HG03571 (cell line): ENCODE measurements at regions not wholly inside any gene's neighbourhood (a gene's known extent, or its start where the extent isn't known, plus 50 kb on each side); places are given as distances from the start of the nearest gene placed in this dataset.

ENCODE experiments used
- ATAC-seq: cut with Tn5 transposase; IDR thresholded peaks from one replicate; pipeline ENCODE4 v1.9.1; 2021; ENCODE audit not compliant: unreplicated experiment

DNA sequence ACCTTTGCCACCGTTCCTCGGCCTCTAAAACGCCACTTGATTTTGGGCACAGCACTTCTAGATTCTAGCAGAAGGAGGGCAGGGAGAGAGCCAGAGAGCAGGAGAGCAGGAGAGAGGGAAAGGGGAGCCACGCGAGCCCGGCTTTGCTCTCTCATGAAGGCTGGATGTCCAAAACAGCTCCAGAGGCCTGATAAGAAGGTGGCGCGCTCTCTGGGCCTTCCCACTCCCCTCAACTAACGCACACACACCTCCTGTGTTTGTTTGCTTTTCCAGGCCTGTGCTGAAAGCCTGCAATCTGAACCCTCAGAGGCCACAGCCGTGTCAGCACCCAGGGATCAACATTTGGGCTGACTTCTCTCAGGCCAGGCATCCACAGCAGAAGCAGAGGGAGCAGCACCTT, 184.8 kb upstream of the SOX11 start:
- no peak for ATAC-seq

DNA sequence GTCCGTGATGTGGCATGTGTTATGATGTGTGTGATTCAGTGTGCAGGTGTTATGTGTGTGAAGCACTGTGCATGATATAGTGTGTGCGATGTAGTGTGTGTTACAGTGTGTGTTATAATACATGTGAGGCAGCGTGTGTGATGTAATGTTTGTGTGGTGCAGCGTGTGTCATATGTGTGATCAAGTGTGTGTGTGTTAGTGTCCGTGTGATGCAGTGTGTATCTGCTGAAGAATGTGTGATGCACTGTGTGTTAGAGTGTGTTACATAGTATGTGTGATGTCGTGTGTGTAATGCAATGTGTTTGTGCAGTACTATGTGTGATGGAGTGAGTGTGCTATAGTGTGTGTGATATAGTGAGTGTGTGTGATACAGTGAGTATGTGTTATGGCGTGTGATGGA, 182.8 kb upstream of the SOX11 start:
- no peak for ATAC-seq

DNA sequence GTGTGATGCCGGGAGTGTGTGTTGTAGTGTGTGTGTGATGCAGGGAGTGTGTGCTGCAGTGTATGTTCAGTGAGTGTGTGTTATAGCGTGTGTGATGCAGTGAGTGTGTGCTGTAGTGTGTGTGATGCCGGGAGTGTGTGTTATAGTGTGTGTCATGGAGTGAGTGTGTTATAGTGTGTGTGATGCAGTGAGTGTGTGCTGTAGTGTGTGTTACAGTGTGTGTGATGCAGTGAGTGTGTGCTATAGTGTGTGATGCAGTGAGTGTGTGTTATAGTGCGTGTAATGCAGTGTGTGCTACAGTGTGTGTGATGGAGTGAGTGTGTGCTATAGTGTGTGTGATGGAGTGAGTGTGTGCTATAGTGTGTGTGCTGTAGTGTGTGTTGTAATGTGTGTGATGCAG, 182.1 kb upstream of the SOX11 start:
- ATAC-seq = no peak

DNA sequence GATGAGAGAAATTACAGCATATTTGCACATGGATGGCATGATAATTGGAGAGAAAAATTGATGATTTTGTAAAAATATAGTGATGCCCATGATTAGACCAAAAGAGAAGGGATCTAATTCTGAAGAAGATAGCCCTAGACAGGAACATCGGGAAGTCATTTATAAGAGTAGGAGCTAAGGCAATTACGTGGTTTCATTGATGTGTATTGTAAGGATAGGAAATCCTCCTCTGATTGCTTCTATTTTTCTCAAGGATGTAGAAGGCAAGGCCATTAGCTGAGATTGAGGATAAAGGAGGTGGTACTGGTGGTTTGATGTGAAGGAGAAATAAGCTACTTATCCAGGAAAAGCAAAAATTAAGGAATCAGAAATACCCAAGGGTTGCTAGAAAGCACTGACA, 176.5 kb upstream of the SOX11 start:
- ATAC-seq = no peak

DNA sequence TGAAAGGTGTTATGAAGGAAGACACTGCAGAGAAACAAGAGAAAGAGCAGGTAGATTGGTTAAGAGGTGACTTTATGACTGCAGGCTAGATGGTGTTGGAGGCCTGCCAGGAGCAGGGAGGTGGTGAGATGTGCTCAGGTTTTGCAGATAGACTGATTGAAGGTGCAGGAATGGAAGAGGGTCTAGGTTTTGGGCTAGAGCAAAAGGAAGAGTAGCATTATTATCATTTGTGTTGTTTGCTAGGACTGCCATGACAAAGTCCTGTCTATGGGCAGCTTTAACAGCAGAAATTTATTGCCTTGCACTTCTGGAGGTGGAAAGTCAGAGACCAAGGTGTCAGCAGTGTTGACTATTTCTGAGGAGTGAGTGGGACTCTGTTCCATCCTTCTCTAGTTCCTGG, 172.9 kb upstream of the SOX11 start:
- no peak for ATAC-seq

DNA sequence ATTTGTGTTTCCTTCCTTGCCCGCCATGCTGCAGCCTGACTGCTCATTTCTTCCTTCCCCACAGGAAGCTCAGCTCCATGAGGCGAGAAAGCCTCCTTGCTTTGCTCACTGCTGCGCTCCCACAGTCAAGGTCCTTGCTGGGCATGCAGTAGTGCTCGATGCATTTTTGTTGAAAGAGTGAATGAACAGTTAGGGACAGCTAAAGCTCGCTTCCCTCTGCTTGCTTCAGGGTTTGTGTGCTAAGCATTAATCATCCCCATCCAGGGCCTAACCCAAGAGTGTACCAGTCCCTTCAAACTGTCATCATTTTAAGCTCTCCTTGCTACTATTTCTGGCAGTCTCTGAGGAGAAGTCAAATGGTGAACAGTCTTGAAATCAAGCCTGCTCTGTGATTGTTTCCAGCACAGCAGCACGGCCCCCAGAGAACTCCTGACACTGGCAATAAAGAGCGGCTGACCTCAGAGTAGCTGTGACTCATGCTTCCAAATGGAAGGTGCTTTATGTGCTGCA, 171.7 kb upstream of the SOX11 start:
- ATAC-seq = no peak

DNA sequence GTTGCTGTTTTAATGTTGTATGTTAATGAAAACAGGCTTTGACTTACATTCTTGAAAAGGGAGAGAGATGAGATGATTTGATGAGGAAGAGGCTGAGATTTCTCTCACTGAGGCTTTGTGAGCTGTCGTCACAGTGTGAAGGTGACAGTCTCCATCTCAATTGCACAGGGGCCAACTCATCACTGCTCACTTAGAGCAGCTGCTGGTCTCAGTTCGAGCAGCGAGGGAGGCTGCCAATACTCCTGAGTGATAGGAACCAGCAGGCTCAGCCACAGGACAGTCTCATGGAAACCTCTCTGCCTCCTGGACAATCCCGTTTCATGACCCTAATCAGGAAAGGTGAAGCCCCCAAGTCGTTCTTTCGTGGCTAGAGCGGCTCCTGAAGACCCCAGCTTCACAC, 170.7 kb upstream of the SOX11 start:
- no peak for ATAC-seq

DNA sequence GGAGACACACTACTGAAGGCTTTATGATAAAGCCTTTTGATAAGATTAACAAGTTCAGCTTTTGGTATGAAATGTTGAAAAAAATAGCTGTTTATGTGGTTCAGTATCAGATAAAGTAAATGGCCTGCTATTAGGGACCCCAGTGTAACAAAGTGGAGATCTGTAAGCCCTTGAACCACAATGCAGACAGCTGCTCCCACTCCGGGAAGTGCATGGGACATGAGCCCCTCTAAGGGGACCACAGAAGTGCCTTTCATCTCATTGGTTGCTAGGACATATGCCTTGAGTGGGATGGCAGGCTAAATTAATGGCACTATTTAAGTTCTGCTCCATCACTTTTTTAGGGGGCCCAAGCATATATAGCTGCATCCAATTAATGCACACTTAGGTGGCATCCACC, 167.6 kb upstream of the SOX11 start:
- no peak for ATAC-seq

DNA sequence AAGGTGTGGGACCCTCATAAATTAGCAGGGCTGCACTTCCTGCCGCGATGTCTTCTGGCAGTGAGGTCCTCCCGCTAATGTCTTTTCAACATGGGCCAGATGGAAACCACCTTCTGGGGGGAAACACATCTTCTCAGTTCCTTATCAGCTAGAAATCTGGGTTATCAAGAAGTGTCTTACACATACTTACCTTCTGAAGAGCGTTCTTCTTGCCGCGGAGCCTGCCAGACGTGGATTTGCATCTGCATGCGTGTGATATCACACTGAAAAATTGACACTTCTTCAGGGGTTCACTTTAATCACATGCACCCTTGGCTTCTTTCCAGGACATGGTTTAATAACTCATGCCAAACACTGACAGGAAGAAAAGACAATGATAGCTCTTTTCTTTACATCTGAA, 163.5 kb upstream of the SOX11 start:
- no peak for ATAC-seq

DNA sequence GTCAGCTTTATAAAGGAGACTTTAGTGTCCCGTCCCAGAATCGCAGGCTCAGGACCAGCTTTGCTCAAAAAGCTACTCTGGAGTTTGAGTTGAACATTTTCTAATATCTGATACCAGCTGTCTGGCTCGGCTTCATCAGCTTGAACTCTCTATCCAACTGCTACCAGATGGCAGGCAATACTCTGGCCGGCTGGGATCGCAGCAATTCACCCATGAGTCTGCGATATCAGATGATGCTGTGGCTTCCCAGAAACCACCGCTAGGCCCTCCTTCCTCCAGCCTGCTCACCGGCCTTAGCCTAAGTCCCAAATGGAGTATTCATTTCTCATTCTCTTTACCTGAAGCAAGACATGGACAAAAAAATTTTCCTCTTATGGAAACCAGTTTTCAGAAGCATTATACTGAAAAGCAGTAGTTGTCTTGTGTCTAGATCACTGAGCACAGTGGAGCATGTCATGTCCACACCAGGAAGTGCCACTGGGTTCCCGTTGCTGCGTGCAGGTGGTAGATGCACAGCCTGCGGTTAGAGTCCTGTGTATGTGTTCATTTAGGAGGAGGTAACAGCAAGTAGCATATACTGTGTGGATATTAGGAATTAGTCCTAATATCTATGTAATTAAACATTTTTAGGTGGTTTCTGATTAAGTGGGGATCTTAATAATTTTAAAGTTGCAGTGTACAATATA, 162.0 kb upstream of the SOX11 start:
- no peak for ATAC-seq

DNA sequence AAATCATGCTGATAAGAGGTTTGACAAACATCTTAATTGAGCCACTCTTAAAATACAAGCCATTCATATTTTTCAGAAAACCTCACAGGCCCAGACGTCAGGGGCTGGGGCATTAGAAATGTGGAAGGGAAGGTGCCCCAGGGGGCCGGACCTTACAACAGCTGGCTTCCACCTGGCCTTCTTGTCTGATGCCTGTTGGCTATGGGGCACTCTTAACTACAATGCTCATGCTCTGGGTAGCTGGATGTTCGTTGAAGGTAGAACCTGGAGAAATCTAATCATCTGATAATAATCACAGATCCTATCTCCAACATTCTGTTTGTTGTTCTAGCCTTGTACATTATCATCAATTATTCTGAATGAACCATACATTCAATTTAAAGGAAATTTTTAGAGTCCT, 156.9 kb upstream of the SOX11 start:
- no peak for ATAC-seq

DNA sequence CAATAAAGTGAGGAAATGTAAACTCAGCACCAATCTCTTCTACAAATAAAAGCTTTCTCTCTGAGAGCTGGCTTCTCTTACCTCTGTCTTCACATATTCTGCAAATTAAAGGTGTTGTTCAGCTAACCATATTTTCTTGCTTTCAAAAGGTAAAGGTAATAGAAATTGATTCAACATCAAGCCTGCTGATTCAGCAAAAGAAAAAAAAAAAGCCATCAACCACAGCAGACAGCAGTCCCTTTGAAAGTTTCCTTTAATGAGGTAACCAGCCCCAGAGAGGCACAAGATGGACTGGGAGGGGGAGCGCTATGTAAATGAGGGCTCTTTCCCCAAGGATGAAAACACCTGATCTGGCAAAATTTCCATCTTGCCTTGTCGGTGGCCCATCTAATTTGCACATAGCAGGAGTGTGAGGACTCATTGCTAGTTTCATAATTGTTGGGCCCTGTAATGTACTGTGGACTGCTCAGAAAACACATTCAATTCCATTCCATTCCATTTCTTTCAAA, 154.9 kb upstream of the SOX11 start:
- ATAC-seq = no peak

DNA sequence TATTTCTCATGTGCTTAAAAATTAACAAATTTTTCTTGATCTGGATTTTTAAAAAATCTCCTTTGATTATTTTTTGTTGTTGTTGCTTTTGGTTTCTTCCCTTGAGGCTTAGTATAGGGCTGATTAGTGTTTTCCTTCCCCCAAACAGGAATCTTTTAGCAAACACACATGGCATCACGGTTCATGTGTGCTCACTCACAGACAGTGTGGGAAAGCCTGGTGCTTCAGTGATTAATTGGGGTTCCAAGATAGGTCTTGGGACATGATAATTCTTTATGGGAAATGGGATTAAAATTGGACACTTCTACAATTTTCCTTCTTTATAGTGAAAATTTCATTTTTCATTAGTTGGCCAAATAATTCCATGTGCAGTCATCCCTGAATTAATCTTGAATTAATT, 153.9 kb upstream of the SOX11 start:
- ATAC-seq = no peak

DNA sequence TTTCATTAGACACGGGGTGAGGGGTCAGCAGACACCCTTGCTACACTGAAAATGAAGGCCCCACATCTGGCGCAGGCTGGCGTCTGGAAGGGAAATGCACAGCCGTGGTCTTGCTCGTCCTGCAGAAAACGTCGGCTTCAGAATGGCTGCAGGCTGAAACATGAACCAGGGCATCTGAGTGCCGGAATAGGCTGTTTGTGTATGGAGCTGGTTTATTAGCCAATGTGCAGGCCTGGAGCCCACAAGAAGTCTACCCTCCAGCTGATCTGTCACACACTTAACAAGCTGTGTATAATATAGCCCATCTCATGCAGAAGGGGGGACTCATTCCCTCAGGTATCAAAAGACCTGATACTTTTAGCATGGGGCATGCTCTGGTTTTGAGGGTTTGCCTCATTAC, 153.4 kb upstream of the SOX11 start:
- no peak for ATAC-seq

DNA sequence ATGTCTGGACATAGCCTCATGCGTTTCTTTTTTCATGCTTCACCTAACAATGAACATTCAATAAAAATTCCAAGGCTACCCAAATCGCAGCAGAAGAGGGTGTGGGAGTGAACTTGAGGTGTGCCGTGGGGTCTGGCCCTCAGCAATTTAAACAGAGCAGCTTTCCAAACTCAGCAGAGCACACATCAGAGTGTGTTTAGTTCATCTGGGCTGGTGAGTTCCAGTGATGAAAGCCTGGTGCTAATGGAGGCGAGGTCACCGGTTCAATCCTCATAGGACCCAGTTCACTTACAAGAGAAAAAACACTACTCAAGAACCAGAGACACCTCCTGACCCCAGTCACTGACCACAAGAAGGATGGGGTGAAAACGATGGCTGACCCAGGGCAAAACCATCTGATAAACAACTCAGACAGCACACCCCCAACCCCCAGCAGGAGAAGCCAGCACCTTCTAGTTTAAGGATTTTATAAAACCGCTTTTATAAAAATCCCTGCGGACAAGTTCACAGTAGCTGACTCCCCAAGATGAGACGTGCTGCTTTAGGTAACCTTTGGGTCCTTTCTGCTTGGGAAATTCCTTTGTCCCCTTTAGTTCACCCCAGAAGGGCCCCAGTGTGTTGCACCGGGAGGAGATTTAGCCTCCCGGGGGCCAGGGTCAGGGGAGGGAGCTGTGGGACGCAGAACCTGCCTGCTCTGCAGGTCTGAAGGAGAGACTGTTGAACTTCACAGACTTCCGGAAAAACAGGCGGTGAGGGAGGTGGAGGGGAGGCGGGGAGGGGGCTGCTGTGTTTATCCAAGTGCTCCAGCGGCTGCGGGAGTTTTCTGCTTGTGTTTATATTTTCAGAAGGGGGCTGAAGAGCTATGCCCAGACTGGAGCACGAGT, 152.7 kb upstream of the SOX11 start:
- no peak for ATAC-seq

DNA sequence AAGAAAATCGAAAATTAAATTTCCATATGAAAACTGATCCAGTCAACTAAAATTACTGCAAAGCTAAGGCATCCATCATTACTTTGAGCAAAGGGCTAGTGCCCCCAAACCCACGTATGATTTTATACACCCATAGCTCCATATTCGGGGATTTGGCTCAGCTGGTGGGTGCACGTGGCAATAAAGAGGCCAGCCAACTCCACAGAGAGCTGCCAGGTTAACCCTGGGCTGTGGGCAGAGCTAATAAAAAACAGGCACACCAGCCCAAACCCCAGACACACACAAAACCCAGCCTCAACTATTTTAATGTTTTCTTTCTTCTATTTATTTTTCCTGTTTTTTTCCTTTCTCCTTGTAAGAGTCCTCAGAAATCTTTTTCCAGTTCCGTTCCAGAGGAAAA, 151.3 kb upstream of the SOX11 start:
- no peak for ATAC-seq

DNA sequence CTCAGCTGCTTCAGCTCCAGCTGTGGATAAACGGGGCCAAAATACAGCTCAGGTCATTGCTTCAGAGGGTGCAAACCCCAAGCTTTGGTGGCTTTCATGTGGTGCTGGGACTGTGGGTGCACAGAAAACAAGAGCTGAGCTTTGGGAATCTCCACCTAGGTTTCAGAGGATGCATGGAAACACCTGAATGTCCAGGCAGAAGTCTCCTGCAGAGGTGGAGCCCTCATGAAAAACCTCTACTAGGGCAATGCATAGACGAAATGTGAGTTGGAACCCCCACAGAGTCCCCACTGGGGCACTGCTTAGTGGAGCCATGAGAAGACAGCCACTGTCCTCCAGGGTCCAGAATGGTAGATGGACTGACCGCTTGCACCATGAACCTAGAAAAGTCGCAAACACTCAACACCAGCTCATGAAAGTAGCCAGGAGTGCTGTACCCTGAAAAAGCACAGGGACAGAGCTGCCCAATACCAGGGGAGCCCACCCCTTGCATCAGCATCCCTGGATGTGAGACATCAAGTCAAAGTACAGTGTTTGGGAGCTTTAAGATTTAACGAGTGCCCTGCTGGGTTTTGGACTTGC, 147.9 kb upstream of the SOX11 start:
- no peak for ATAC-seq

DNA sequence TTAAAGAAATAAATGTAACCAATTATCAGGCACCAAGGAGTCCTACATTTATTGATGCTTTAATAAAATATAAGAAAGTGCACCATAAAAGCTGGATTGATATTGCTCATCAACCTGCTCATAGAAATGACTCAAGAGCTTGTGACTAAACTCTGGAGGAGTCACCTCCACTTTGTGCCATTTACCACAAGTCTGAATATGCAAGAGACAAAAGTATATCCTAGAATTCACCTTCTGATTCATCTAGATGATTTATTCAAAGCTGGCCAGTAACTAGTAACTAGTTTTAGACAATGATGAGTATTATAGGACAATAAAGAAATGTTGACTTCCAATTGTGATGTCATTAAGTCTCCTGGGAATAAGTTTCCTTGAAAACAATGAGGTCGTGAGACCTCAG, 146.0 kb upstream of the SOX11 start:
- no peak for ATAC-seq

DNA sequence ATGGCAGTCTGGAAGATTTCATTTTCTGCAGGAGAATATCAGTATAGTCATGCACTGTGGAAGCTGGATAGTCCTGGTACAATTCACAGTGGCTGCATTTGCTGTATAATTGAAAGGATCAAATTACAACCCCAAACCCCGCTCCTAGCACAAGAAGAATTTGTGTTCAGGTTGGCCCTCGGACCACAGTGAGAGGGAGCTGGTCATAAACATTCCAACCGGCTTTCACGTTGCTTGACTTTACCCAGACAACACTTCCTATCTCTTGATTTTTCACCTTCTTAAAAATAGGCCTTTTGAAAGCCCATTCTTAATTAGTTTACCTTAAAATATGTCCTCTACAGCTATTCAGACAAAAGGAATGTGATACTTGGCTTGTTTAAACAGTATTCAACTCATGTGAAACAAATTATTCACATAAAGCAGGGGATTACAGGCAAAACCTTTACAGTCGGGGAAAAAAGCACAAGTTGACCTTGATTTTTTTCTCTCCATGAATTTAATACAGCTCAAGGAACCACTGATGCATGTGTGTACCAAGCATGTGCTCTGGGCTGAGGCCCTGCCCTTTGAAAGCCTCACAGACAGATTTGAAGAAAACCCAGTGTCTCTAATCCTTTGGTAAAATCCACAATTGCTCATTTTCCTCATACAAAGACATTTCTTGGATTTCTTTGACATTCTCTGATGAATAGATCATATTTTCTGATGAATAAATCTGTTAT, 143.0 kb upstream of the SOX11 start:
- no peak for ATAC-seq

DNA sequence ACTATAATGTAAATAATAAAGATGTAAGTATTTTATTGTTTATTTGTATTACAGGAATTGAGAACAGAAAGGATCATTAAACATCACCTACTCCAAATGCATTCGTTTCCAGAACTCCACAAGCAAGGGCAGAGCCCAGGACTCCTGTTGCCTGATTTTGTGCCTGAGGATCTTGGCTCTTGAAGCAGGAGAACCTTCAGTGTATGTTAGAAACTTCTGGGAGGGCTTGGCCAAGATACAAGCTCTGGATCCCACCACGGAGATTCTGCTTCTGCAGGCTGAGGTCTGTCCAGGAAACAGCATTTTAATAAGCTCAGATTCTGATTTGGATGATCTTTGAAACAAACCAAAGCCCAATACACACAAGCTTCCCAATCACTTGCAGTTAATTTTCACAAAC, 142.4 kb upstream of the SOX11 start:
- no peak for ATAC-seq

DNA sequence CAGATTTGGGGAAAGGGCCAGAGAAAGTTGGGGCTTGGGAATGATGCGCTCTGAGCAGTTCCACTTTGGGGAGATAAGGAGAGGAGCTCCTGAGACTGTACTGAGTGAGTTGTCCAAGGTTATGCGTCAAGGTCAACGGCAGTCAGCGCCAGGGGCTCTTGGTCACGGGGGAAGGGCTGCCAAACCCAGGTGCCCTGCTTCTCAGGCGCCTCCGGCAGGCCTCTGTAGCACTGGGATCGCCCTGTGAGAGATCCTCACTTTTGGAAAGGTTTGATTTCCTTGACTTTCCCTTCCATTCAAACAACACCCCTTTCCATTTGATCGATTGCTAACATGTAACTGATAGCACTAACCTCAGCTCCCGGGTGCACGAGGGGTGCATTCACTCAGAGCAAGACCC, 136.5 kb upstream of the SOX11 start:
- ATAC-seq = no peak
